Hepatocyte (in vitro differentiated cells): ENCODE measurements at regions not wholly inside any gene's neighbourhood (a gene's known extent, or its start where the extent isn't known, plus 50 kb on each side); places are given as distances from the start of the nearest gene placed in this dataset.

ENCODE experiments used
- DNase-seq: peaks from one replicate; pipeline ENCODE4 v3.0.0-alpha.2; 2016; ENCODE audit warnings: low spot score
- H2AFZ ChIP-seq: fragments of 200-600 bp; sonication (generic); 2 replicates; pipeline ENCODE4 v1.6.0; 2016; ENCODE audit warnings: antibody characterized with exemption, mild to moderate bottlenecking
- H3K27ac ChIP-seq: fragments of 200-600 bp; sonication (generic); 2 replicates; pipeline ENCODE4 v1.5.1; 2016; ENCODE audit warnings: mild to moderate bottlenecking
- H3K27me3 ChIP-seq: fragments of 200-600 bp; sonication (generic); 2 replicates; pipeline ENCODE4 v1.6.1; 2016
- H3K36me3 ChIP-seq: fragments of 200-600 bp; sonication (generic); replicated peaks from 2 replicates; pipeline ENCODE4 v1.5.1; 2016; ENCODE audit warnings: low read depth; ENCODE audit not compliant: insufficient read depth
- H3K4me1 ChIP-seq: fragments of 200-600 bp; sonication (generic); 2 replicates; pipeline ENCODE4 v1.5.1; 2016; ENCODE audit warnings: mild to moderate bottlenecking, moderate library complexity; ENCODE audit not compliant: insufficient read depth
- H3K4me2 ChIP-seq: fragments of 200-600 bp; sonication (generic); 2 replicates; pipeline ENCODE4 v1.6.0; 2016
- H3K4me3 ChIP-seq: fragments of 200-600 bp; sonication (generic); 2 replicates; pipeline ENCODE4 v1.5.1; 2016; ENCODE audit warnings: mild to moderate bottlenecking
- H3K79me2 ChIP-seq: fragments of 200-600 bp; sonication (generic); 2 replicates; pipeline ENCODE4 v1.6.0; 2017; ENCODE audit warnings: mild to moderate bottlenecking
- H3K9me2 ChIP-seq: fragments of 200-600 bp; sonication (generic); replicated peaks from 2 replicates; pipeline ENCODE4 v1.6.0; 2017; ENCODE audit warnings: mild to moderate bottlenecking; ENCODE audit not compliant: insufficient read depth
- H3K9me3 ChIP-seq: fragments of 200-600 bp; sonication (generic); 2 replicates; pipeline ENCODE4 v1.5.1; 2016; ENCODE audit warnings: low read depth, mild to moderate bottlenecking
- H4K20me1 ChIP-seq: fragments of 200-600 bp; sonication (generic); 2 replicates; pipeline ENCODE4 v1.6.0; 2016; ENCODE audit warnings: mild to moderate bottlenecking; ENCODE audit not compliant: insufficient read depth, poor library complexity, severe bottlenecking
- CTCF ChIP-seq: fragments of 200-600 bp; sonication (generic); IDR thresholded peaks from 2 replicates; pipeline ENCODE4 v1.5.1; 2016; ENCODE audit warnings: antibody characterized with exemption, mild to moderate bottlenecking; ENCODE audit not compliant: poor library complexity
- EZH2 ChIP-seq: fragments of 200-600 bp; sonication (generic); IDR thresholded peaks from 2 replicates; pipeline ENCODE4 v1.6.1; 2016; ENCODE audit warnings: antibody characterized with exemption, mild to moderate bottlenecking, borderline replicate concordance
- EZH2phosphoT487 ChIP-seq: fragments of 200-600 bp; sonication (generic); IDR thresholded peaks from one replicate; pipeline ENCODE4 v1.6.1; 2018; ENCODE audit warnings: antibody characterized with exemption, mild to moderate bottlenecking, low read depth, moderate library complexity; ENCODE audit not compliant: unreplicated experiment, severe bottlenecking
- WGBS: methylation state at CpG from one replicate; pipeline ENCODE4 v1.1.6; 2016; ENCODE audit warnings: low lambda C conversion rate; ENCODE audit errors: missing lambda C conversion rate; 5-methylcytosine and 5-hydroxymethylcytosine counted together

- 52% methylated on average over 13 of the region's 15 CpGs for WGBS
- H3K4me2 ChIP-seq: peak overlapping the region; percentile 12
- H2AFZ ChIP-seq: no peak overlapping the region
- TF ChIP-seq EZH2phosphoT487 (no peak), EZH2 (no peak), CTCF (no peak)
- H3K9me3 ChIP-seq: no peaks in the 10 kb centered on the region
- H4K20me1 ChIP-seq: no peaks in the 10 kb centered on the region
- H3K9me2 ChIP-seq: no peaks in the 10 kb centered on the region
- H3K4me1 ChIP-seq: peaks cover 15% of the 10 kb centered on the region
- H3K36me3 ChIP-seq: no peaks in the 10 kb centered on the region
- no peak for DNase-seq
- H3K27me3 ChIP-seq: no peaks in the 10 kb centered on the region
- peaks cover 7% of the 10 kb centered on the region for H3K79me2 ChIP-seq
- H3K4me3 ChIP-seq: no peak overlapping the region
- peak overlapping the region; percentile 82 for H3K27ac ChIP-seq
These were observed 157.5 kb upstream of the KLF14 start for GRCh38 chr7:130891254-130892094.

- no peak overlapping the region for H3K4me3 ChIP-seq
- no peak for DNase-seq
- H3K27ac ChIP-seq: peak overlapping the region; percentile 20
- no peaks in the 10 kb centered on the region for H3K9me3 ChIP-seq
- H3K36me3 ChIP-seq: no peaks in the 10 kb centered on the region
- H3K4me2 ChIP-seq: no peak overlapping the region
- H2AFZ ChIP-seq: no peak overlapping the region
- H4K20me1 ChIP-seq: no peaks in the 10 kb centered on the region
- no peaks in the 10 kb centered on the region for H3K9me2 ChIP-seq
- H3K4me1 ChIP-seq: peaks cover 11% of the 10 kb centered on the region
- peaks cover 10% of the 10 kb centered on the region for H3K79me2 ChIP-seq
- no peaks in the 10 kb centered on the region for H3K27me3 ChIP-seq
- TF ChIP-seq EZH2phosphoT487 (no peak), EZH2 (no peak), CTCF (no peak)
- WGBS: 93% methylated on average over 7 of the region's 7 CpGs
These were observed 159.5 kb upstream of the KLF14 start for GRCh38 chr7:130893441-130893894.

- H3K4me3 ChIP-seq: no peak overlapping the region
- H3K79me2 ChIP-seq: peaks cover 6% of the 10 kb centered on the region
- no peak overlapping the region for H2AFZ ChIP-seq
- no peaks in the 10 kb centered on the region for H3K9me2 ChIP-seq
- H3K4me1 ChIP-seq: peaks cover 18% of the 10 kb centered on the region
- TF ChIP-seq EZH2 (no peak), CTCF (no peak), EZH2phosphoT487 (no peak)
- WGBS: 65% methylated on average over 13 of the region's 14 CpGs
- no peak for DNase-seq
- H3K27me3 ChIP-seq: no peaks in the 10 kb centered on the region
- no peak overlapping the region for H3K4me2 ChIP-seq
- H3K36me3 ChIP-seq: no peaks in the 10 kb centered on the region
- no peaks in the 10 kb centered on the region for H4K20me1 ChIP-seq
- H3K9me3 ChIP-seq: no peaks in the 10 kb centered on the region
- H3K27ac ChIP-seq: peak overlapping the region; percentile 3
These were observed 160.3 kb upstream of the KLF14 start for GRCh38 chr7:130894146-130894908.
